ENCODE measurements at regions not wholly inside any gene's neighbourhood (a gene's known extent, or its start where the extent isn't known, plus 50 kb on each side); places are given as distances from the start of the nearest gene placed in this dataset.

GRCh38 chr3:176554791-176555654, 642.3 kb downstream of the TBL1XR1 start:
- no peak for DNase-seq (ENCODE audit: low read depth)

- no peak for DNase-seq (ENCODE audit: low read depth)
These were observed 643.0 kb downstream of the TBL1XR1 start for GRCh38 chr3:176554264-176554663.

GRCh38 chr3:176526942-176527341, 670.3 kb downstream of the TBL1XR1 start:
- no peak for DNase-seq (ENCODE audit: low read depth)

GRCh38 chr3:176526225-176526624, 671.1 kb downstream of the TBL1XR1 start:
- no peak for DNase-seq (ENCODE audit: low read depth)

- no peak for DNase-seq (ENCODE audit: low read depth)
These were observed 674.2 kb downstream of the TBL1XR1 start for GRCh38 chr3:176523114-176523513.

- no peak for DNase-seq (ENCODE audit: low read depth)
These were observed 674.8 kb downstream of the TBL1XR1 start for GRCh38 chr3:176522436-176522835.

GRCh38 chr3:176521531-176522175, 675.6 kb downstream of the TBL1XR1 start:
- DNase-seq (ENCODE audit: low read depth), result no peak

GRCh38 chr3:176514297-176514696, 683.0 kb downstream of the TBL1XR1 start:
- DNase-seq (ENCODE audit: low read depth), result no peak

GRCh38 chr3:176513604-176514003, 683.7 kb downstream of the TBL1XR1 start:
- no peak for DNase-seq (ENCODE audit: low read depth)

GRCh38 chr3:176512037-176512436, 685.2 kb downstream of the TBL1XR1 start:
- no peak for DNase-seq (ENCODE audit: low read depth)

GRCh38 chr3:176510097-176510496, 687.2 kb downstream of the TBL1XR1 start:
- DNase-seq (ENCODE audit: low read depth), result no peak

GRCh38 chr3:176505878-176506621, 691.2 kb downstream of the TBL1XR1 start:
- no peak for DNase-seq (ENCODE audit: low read depth)

- no peak for DNase-seq (ENCODE audit: low read depth)
These were observed 706.2 kb downstream of the TBL1XR1 start for GRCh38 chr3:176491084-176491483.

- DNase-seq (ENCODE audit: low read depth), result no peak
These were observed 706.9 kb downstream of the TBL1XR1 start for GRCh38 chr3:176490357-176490756.

GRCh38 chr3:176479248-176479647, 718.0 kb downstream of the TBL1XR1 start:
- DNase-seq (ENCODE audit: low read depth), result no peak

- DNase-seq (ENCODE audit: low read depth), result no peak
These were observed 727.5 kb downstream of the TBL1XR1 start for GRCh38 chr3:176469694-176470205.

GRCh38 chr3:176463610-176464009, 733.7 kb downstream of the TBL1XR1 start:
- no peak for DNase-seq (ENCODE audit: low read depth)

GRCh38 chr3:176447369-176447768, 749.9 kb downstream of the TBL1XR1 start:
- no peak for DNase-seq (ENCODE audit: low read depth)

GRCh38 chr3:176442326-176442725, 755.0 kb downstream of the TBL1XR1 start:
- DNase-seq (ENCODE audit: low read depth), result no peak

GRCh38 chr3:176439729-176440128, 757.6 kb downstream of the TBL1XR1 start:
- DNase-seq (ENCODE audit: low read depth), result no peak

- no peak for DNase-seq (ENCODE audit: low read depth)
These were observed 765.3 kb downstream of the TBL1XR1 start for GRCh38 chr3:176431991-176432390.

- no peak for DNase-seq (ENCODE audit: low read depth)
These were observed 766.3 kb downstream of the TBL1XR1 start for GRCh38 chr3:176431038-176431418.
